ENCODE measurements at regions not wholly inside any gene's neighbourhood (a gene's known extent, or its start where the extent isn't known, plus 50 kb on each side); places are given as distances from the start of the nearest gene placed in this dataset.

- no peak for DNase-seq (ENCODE audit: low read depth)
- no peak overlapping the region for H3K4me3 ChIP-seq (ENCODE audit: low read depth, low read length)
- TF ChIP-seq CTCF (IDR thresholded peaks at IDR 0.05; ENCODE audit: low read depth, low read length) (no peak), POLR2A (IDR thresholded peaks at IDR 0.05; ENCODE audit: extremely low read depth, insufficient read length) (no peak), MAX (IDR thresholded peaks at IDR 0.05; ENCODE audit: low read depth, low read length) (no peak), MYC (IDR thresholded peaks at IDR 0.05; ENCODE audit: low read depth, low read length) (no peak)
Observed at GRCh38 chr18:78692105-78692504, 287.5 kb upstream of the SALL3 start.

GRCh38 chr18:78693429-78693828 lies 286.2 kb upstream of the SALL3 start:
- TF ChIP-seq POLR2A (IDR thresholded peaks at IDR 0.05; ENCODE audit: extremely low read depth, insufficient read length) (no peak), MYC (IDR thresholded peaks at IDR 0.05; ENCODE audit: low read depth, low read length) (no peak), CTCF (IDR thresholded peaks at IDR 0.05; ENCODE audit: low read depth, low read length) (no peak), MAX (IDR thresholded peaks at IDR 0.05; ENCODE audit: low read depth, low read length) (no peak)
- DNase-seq (ENCODE audit: low read depth): no peak
- H3K4me3 ChIP-seq (ENCODE audit: low read depth, low read length): no peak overlapping the region

GRCh38 chr18:78696698-78697435 lies 282.8 kb upstream of the SALL3 start:
- TF ChIP-seq MAX (IDR thresholded peaks at IDR 0.05; ENCODE audit: low read depth, low read length) (no peak), MYC (IDR thresholded peaks at IDR 0.05; ENCODE audit: low read depth, low read length) (no peak), POLR2A (IDR thresholded peaks at IDR 0.05; ENCODE audit: extremely low read depth, insufficient read length) (no peak), CTCF (IDR thresholded peaks at IDR 0.05; ENCODE audit: low read depth, low read length) (no peak)
- DNase-seq (ENCODE audit: low read depth): no peak

GRCh38 chr18:78697446-78697845 lies 282.2 kb upstream of the SALL3 start:
- no peak overlapping the region for H3K4me3 ChIP-seq (ENCODE audit: low read depth, low read length)
- no peak for DNase-seq (ENCODE audit: low read depth)
- no peak for TF ChIP-seq MYC (IDR thresholded peaks at IDR 0.05; ENCODE audit: low read depth, low read length)
- TF ChIP-seq POLR2A (IDR thresholded peaks at IDR 0.05; ENCODE audit: extremely low read depth, insufficient read length): no peak
- no peak for TF ChIP-seq MAX (IDR thresholded peaks at IDR 0.05; ENCODE audit: low read depth, low read length)
- TF ChIP-seq CTCF (IDR thresholded peaks at IDR 0.05; ENCODE audit: low read depth, low read length): no peak

More at GRCh38 chr18:78696698-78697435, 282.8 kb upstream of the SALL3 start:
- H3K4me3 ChIP-seq (ENCODE audit: low read depth, low read length): no peak overlapping the region

GRCh38 chr18:78698914-78699313 lies 280.7 kb upstream of the SALL3 start:
- no peak overlapping the region for H3K4me3 ChIP-seq (ENCODE audit: low read depth, low read length)
- TF ChIP-seq MAX (IDR thresholded peaks at IDR 0.05; ENCODE audit: low read depth, low read length): no peak
- TF ChIP-seq POLR2A (IDR thresholded peaks at IDR 0.05; ENCODE audit: extremely low read depth, insufficient read length): no peak
- no peak for TF ChIP-seq MYC (IDR thresholded peaks at IDR 0.05; ENCODE audit: low read depth, low read length)
- no peak for TF ChIP-seq CTCF (IDR thresholded peaks at IDR 0.05; ENCODE audit: low read depth, low read length)
- DNase-seq (ENCODE audit: low read depth): no peak
